PC-9 (cell line): ENCODE measurements at regions not wholly inside any gene's neighbourhood (a gene's known extent, or its start where the extent isn't known, plus 50 kb on each side); places are given as distances from the start of the nearest gene placed in this dataset.

Experiments used
- EZH2 ChIP-seq: fragments of 200-600 bp; sonication (generic); IDR thresholded peaks from 2 replicates; pipeline ENCODE4 v1.8.0; 2017; ENCODE audit warnings: antibody characterized with exemption, low read depth
- TF ChIP-seq, protein P1 (sequence below): fragments of 200-600 bp; sonication (generic); conservative IDR thresholded peaks from 2 replicates; pipeline ENCODE4 v1.6.1; 2017; ENCODE audit warnings: mixed run types, antibody characterized with exemption, mild to moderate bottlenecking, moderate library complexity

DNA sequence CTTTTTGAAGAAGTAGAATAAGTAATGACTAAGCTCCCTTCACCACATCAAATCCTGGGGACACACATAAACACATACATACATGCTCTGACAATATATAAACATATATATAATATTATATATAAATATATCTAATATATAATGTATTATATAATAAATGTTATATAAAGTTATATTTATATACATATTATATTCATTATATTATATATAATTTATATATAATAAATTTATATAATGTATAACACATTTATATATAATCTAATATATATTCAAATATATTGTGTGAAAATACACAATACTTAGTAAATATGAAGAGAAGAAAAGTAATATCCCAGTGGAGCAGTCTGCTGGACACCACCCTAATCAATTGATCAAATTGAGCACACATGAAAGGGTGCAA is 2177.9 kb upstream of the CELF4 start:
- TF ChIP-seq EZH2, result no peak
- TF ChIP-seq, protein P1, sequence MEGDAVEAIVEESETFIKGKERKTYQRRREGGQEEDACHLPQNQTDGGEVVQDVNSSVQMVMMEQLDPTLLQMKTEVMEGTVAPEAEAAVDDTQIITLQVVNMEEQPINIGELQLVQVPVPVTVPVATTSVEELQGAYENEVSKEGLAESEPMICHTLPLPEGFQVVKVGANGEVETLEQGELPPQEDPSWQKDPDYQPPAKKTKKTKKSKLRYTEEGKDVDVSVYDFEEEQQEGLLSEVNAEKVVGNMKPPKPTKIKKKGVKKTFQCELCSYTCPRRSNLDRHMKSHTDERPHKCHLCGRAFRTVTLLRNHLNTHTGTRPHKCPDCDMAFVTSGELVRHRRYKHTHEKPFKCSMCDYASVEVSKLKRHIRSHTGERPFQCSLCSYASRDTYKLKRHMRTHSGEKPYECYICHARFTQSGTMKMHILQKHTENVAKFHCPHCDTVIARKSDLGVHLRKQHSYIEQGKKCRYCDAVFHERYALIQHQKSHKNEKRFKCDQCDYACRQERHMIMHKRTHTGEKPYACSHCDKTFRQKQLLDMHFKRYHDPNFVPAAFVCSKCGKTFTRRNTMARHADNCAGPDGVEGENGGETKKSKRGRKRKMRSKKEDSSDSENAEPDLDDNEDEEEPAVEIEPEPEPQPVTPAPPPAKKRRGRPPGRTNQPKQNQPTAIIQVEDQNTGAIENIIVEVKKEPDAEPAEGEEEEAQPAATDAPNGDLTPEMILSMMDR, result no peak
